Naive thymus-derived CD4-positive, alpha-beta T cell (primary cell): ENCODE measurements at regions not wholly inside any gene's neighbourhood (a gene's known extent, or its start where the extent isn't known, plus 50 kb on each side); places are given as distances from the start of the nearest gene placed in this dataset.

ENCODE experiments used
- ATAC-seq: fragments of 150-1000 bp; cut with Tn5 transposase; 2 replicates; pipeline ENCODE4 v1.10.0; 2021; ENCODE audit warnings: mild to moderate bottlenecking, moderate library complexity
- CTCF ChIA-PET: fragments of 350-600 bp; sonication (Branson Sonifier 250); formaldehyde crosslinking; loops from one replicate; lab custom pipeline; 2021; ENCODE audit warnings: antibody characterized with exemption; lab: Charles Lee
- POLR2A ChIA-PET: fragments of 350-600 bp; sonication (Branson Sonifier 250); formaldehyde crosslinking; loops from one replicate; lab custom pipeline; 2021; ENCODE audit warnings: antibody characterized with exemption, inconsistent platforms; lab: Charles Lee
- DNase-seq, 9 donors: peaks; one replicate each; pipeline versions ENCODE4 v3.0.0 to v3.0.0-alpha.2; 2020 to 2022; ENCODE audit warnings: mixed read lengths in 1 of 9
- H3K27ac ChIP-seq: one replicate; pipeline ENCODE4 v1.7.0; 2013; ENCODE audit warnings: mild to moderate bottlenecking, low read depth, low read length, moderate library complexity
- H3K27me3 ChIP-seq, 2 donors: one replicate each; pipeline ENCODE4 v1.7.0; 2013; ENCODE audit warnings: low read length in 2 of 2, mild to moderate bottlenecking in 2 of 2, moderate library complexity in 2 of 2; ENCODE audit not compliant: control insufficient read depth in 2 of 2, insufficient read depth in 2 of 2
- H3K36me3 ChIP-seq, 3 experiments: 1 replicate in 2 of 3; 2 replicates in 1 of 3; pipeline ENCODE4 v1.7.0; 2013; ENCODE audit warnings: low read length in 3 of 3, mild to moderate bottlenecking in 3 of 3, moderate library complexity in 1 of 3; ENCODE audit not compliant: insufficient read depth in 3 of 3, control insufficient read depth in 2 of 3
- H3K4me1 ChIP-seq, 2 donors: one replicate each; pipeline ENCODE4 v1.7.0; 2013; ENCODE audit warnings: low read length in 2 of 2, mild to moderate bottlenecking in 2 of 2, moderate library complexity in 1 of 2; ENCODE audit not compliant: control insufficient read depth in 2 of 2, insufficient read depth in 2 of 2
- H3K4me3 ChIP-seq: 2 replicates; pipeline ENCODE4 v1.7.0; 2013; ENCODE audit warnings: mild to moderate bottlenecking, low read length
- H3K9me3 ChIP-seq, 3 experiments: 1 replicate in 2 of 3; 2 replicates in 1 of 3; pipeline ENCODE4 v1.7.0; 2013; ENCODE audit warnings: low read length in 3 of 3; ENCODE audit not compliant: control insufficient read depth in 2 of 3
- H3K27ac Mint-ChIP-seq, 9 donors: one replicate each; pipeline ENCODE4 v1.8.0; 2020 to 2022; ENCODE audit warnings: mixed read lengths in 9 of 9, mild to moderate bottlenecking in 8 of 9, moderate library complexity in 5 of 9, inconsistent platforms in 2 of 9
- H3K27me3 Mint-ChIP-seq, 5 donors: one replicate each; pipeline ENCODE4 v1.8.0; 2021 to 2022; ENCODE audit warnings: mixed read lengths in 5 of 5, mild to moderate bottlenecking in 1 of 5
- H3K36me3 Mint-ChIP-seq, 5 donors: one replicate each; pipeline ENCODE4 v1.8.0; 2020 to 2022; ENCODE audit warnings: mixed read lengths in 5 of 5, mild to moderate bottlenecking in 3 of 5, inconsistent platforms in 1 of 5
- H3K4me1 Mint-ChIP-seq, 7 donors: one replicate each; pipeline ENCODE4 v1.8.0; 2020 to 2022; ENCODE audit warnings: mixed read lengths in 7 of 7, mild to moderate bottlenecking in 3 of 7, inconsistent platforms in 1 of 7
- H3K4me3 Mint-ChIP-seq, 10 donors: one replicate each; pipeline ENCODE4 v1.8.0; 2020 to 2022; ENCODE audit warnings: mild to moderate bottlenecking in 10 of 10, mixed read lengths in 10 of 10, moderate library complexity in 6 of 10, inconsistent platforms in 2 of 10
- H3K9me3 Mint-ChIP-seq, 11 donors: one replicate each; pipeline ENCODE4 v1.8.0; 2020 to 2022; ENCODE audit warnings: mixed read lengths in 11 of 11, mild to moderate bottlenecking in 4 of 11, inconsistent platforms in 1 of 11, moderate library complexity in 1 of 11
- intact Hi-C, 2 donors: fragments of 100-400 bp; cut with micrococcal nuclease; formaldehyde crosslinking; loops; one replicate each; pipeline ENCODE4 v1.15.1; 2023

DNA sequence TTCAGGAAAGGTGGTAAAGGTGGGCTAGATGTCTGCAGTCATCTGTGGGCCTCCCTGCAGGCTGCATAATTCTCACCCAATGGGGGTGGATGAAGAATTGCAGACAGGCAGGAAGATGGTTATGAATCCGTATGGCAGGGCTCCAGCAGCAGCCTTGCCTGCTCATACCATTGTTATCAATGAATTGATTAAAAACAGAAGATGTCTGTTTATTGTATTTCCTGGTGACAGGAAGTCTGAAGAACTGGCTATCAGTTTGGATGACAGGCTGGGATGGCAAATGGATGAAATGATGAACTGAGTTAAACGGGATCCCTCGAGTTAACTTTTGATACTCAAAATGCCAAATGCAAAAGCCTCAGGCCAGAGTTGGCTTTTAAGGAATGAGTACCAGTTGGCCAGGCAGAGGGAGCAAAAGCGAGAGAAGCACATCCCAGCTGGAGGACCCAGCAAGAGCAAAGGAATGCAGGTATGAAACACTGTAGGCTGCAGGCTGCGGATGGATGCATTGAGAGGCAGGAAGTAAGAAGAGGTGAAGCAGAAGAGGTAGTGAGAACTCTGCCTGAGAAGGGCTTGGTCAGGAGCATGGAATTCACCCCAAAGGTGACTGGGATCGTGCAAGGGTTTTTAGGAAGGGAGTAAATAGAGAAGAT is 550.0 kb upstream of the TBX3 start:
- Histone ChIP-seq H3K4me3 (no peak overlapping the region), H3K36me3 (no peaks in the 10 kb centered on the region), H3K27me3 (no peaks in the 10 kb centered on the region), H3K9me3 (no peaks in the 10 kb centered on the region), H3K4me1 (no peaks in the 10 kb centered on the region), H3K27ac (no peak overlapping the region)
- ChIA-PET POLR2A (no interaction called here), CTCF (no interaction called here)
- Mint-ChIP-seq H3K27ac (no peak overlapping the region), H3K36me3 (no peaks in the 10 kb centered on the region), H3K27me3 (peaks cover 0 to 6% (median 0%) of the 10 kb centered on the region in 5 donors), H3K4me1 (no peaks in the 10 kb centered on the region), H3K9me3 (peaks cover 0 to 16% (median under 1%) of the 10 kb centered on the region in 11 donors), H3K4me3 (no peak overlapping the region)
- intact Hi-C loops = no loop called here
- DNase-seq (no peak), ATAC-seq (no peak)

GRCh38 chr12:115232455-115233156 is 548.6 kb upstream of the TBX3 start:
- no peak overlapping the region for H3K27ac ChIP-seq
- DNase-seq (no peak), ATAC-seq (no peak)
- Mint-ChIP-seq H3K36me3 (no peaks in the 10 kb centered on the region), H3K27ac (no peak overlapping the region), H3K9me3 (peaks cover 0 to 12% (median 0%) of the 10 kb centered on the region in 11 donors), H3K4me3 (no peak overlapping the region), H3K4me1 (no peaks in the 10 kb centered on the region), H3K27me3 (peaks cover 0 to 6% (median 0%) of the 10 kb centered on the region in 5 donors)
- H3K27me3 ChIP-seq = no peaks in the 10 kb centered on the region
- POLR2A ChIA-PET = no interaction called here
- CTCF ChIA-PET = no interaction called here
- intact Hi-C loops = no loop called here
- H3K4me1 ChIP-seq = no peaks in the 10 kb centered on the region
- H3K4me3 ChIP-seq = no peak overlapping the region
- H3K9me3 ChIP-seq = no peaks in the 10 kb centered on the region
- no peaks in the 10 kb centered on the region for H3K36me3 ChIP-seq

- Mint-ChIP-seq H3K27ac (no peak overlapping the region), H3K9me3 (peaks cover 0 to 5% (median 0%) of the 10 kb centered on the region in 11 donors), H3K27me3 (peaks cover 0 to 6% (median 0%) of the 10 kb centered on the region in 5 donors), H3K36me3 (no peaks in the 10 kb centered on the region), H3K4me3 (no peak overlapping the region), H3K4me1 (no peaks in the 10 kb centered on the region)
- ChIA-PET POLR2A (no interaction called here), CTCF (no interaction called here)
- no peaks in the 10 kb centered on the region for H3K36me3 ChIP-seq
- no peak overlapping the region for H3K27ac ChIP-seq
- H3K4me3 ChIP-seq = no peak overlapping the region
- DNase-seq = no peak
- no peaks in the 10 kb centered on the region for H3K27me3 ChIP-seq
- ATAC-seq = no peak
- no peaks in the 10 kb centered on the region for H3K9me3 ChIP-seq
- intact Hi-C loops = no loop called here
- H3K4me1 ChIP-seq = no peaks in the 10 kb centered on the region
Measured at GRCh38 chr12:115230606-115231005, 546.6 kb upstream of the TBX3 start.

GRCh38 chr12:115229517-115229916 is 545.5 kb upstream of the TBX3 start:
- intact Hi-C loops = no loop called here
- peaks cover 0 to 8% (median 3%) of the 10 kb centered on the region in 11 donors for H3K9me3 Mint-ChIP-seq
- no peak for ATAC-seq
- H3K36me3 Mint-ChIP-seq = no peaks in the 10 kb centered on the region
- H3K27ac ChIP-seq = no peak overlapping the region
- no peaks in the 10 kb centered on the region for H3K4me1 Mint-ChIP-seq
- H3K27me3 Mint-ChIP-seq = peaks cover 0 to 6% (median 0%) of the 10 kb centered on the region in 5 donors
- H3K4me3 Mint-ChIP-seq = no peak overlapping the region
- no peaks in the 10 kb centered on the region for H3K27me3 ChIP-seq
- no peak for DNase-seq
- no peaks in the 10 kb centered on the region for H3K9me3 ChIP-seq
- CTCF ChIA-PET = no interaction called here
- no peaks in the 10 kb centered on the region for H3K36me3 ChIP-seq
- no peak overlapping the region for H3K4me3 ChIP-seq
- H3K27ac Mint-ChIP-seq = no peak overlapping the region
- POLR2A ChIA-PET = no interaction called here
- no peaks in the 10 kb centered on the region for H3K4me1 ChIP-seq

DNA sequence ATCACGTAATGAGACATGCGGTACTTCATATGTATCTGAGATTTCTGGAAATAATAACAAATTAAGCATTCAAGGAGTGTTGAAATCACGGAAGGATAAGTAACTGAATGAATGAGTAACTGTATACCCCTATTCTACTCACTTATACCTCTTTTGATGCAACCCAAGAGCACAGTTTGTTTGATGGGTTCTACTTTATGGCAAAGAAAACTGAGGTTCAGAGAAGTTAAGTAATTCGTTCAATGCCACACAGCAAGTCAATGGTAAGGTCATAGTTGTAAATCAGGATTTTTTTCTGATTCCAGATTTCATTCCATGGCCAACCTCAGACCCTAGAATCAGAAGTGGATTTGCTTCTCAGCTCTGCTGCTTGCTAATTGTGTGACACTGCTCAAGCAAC is 544.5 kb upstream of the TBX3 start:
- no peak overlapping the region for H3K27ac ChIP-seq
- no peaks in the 10 kb centered on the region for H3K4me1 ChIP-seq
- intact Hi-C loops = no loop called here
- ChIA-PET POLR2A (no interaction called here), CTCF (no interaction called here)
- DNase-seq (no peak), ATAC-seq (no peak)
- H3K36me3 ChIP-seq = no peaks in the 10 kb centered on the region
- H3K27me3 ChIP-seq = no peaks in the 10 kb centered on the region
- no peak overlapping the region for H3K4me3 Mint-ChIP-seq
- H3K4me3 ChIP-seq = no peak overlapping the region
- no peaks in the 10 kb centered on the region for H3K36me3 Mint-ChIP-seq
- H3K27me3 Mint-ChIP-seq = no peaks in the 10 kb centered on the region
- no peak overlapping the region for H3K27ac Mint-ChIP-seq
- no peaks in the 10 kb centered on the region for H3K9me3 ChIP-seq
- H3K4me1 Mint-ChIP-seq = no peaks in the 10 kb centered on the region
- H3K9me3 Mint-ChIP-seq = peaks cover 0 to 8% (median 0%) of the 10 kb centered on the region in 11 donors

DNA sequence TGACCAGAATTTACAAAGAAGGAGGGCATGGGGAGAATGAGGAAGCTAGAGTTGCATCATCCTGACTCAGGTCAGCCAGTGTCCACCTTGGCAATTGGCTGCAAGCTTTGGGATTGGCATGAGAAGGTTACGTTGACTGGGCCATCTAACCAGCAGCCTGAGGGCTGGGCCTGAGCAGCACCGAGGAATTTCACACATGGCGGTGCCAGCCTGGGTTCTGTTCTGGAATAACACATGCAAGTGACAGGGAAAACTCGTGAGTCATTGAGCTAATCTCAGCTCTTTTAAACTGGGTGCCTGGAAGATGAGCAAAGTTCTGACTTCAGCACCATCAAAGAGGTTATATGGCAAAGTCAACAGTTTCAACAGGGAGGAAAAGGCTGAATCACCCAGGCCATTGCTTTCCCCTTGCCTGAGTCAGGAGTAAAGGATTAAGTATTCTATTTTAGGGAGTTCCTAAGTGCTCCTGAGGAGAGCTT is 543.2 kb upstream of the TBX3 start:
- H3K4me1 Mint-ChIP-seq = no peaks in the 10 kb centered on the region
- no peaks in the 10 kb centered on the region for H3K4me1 ChIP-seq
- H3K27ac Mint-ChIP-seq = no peak overlapping the region
- no peak for DNase-seq
- H3K36me3 Mint-ChIP-seq = no peaks in the 10 kb centered on the region
- H3K4me3 Mint-ChIP-seq = no peak overlapping the region
- H3K27ac ChIP-seq = no peak overlapping the region
- CTCF ChIA-PET = no interaction called here
- H3K9me3 Mint-ChIP-seq = peaks cover 0 to 11% (median 4%) of the 10 kb centered on the region in 11 donors
- no peaks in the 10 kb centered on the region for H3K9me3 ChIP-seq
- no peaks in the 10 kb centered on the region for H3K36me3 ChIP-seq
- ATAC-seq = no peak
- POLR2A ChIA-PET = no interaction called here
- H3K4me3 ChIP-seq = no peak overlapping the region
- H3K27me3 Mint-ChIP-seq = no peaks in the 10 kb centered on the region
- H3K27me3 ChIP-seq = no peaks in the 10 kb centered on the region
- intact Hi-C loops = no loop called here

DNA sequence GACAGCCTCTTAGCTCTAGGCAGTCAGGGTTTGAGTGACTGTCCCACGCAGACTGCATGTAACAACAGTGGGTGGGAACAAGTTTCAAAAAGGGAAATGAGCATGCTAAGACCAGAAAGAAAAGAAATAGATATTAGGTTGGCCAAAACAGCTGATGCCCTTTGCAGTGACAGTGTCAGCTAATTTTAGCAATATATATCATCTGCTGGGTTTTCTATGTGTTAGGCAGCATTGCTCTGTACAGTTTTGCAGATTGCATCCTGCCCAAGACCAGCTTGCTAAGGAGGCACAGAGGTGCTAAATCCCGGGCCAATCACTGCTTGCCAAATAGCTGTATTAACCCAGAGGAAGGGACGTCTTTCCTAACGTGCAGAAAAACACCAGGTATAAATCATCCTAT is 541.9 kb upstream of the TBX3 start:
- ChIA-PET POLR2A (no interaction called here), CTCF (no interaction called here)
- Histone ChIP-seq H3K36me3 (no peaks in the 10 kb centered on the region), H3K4me1 (no peaks in the 10 kb centered on the region), H3K4me3 (no peak overlapping the region), H3K27ac (no peak overlapping the region), H3K9me3 (no peaks in the 10 kb centered on the region), H3K27me3 (no peaks in the 10 kb centered on the region)
- no peak overlapping the region for H3K4me3 Mint-ChIP-seq
- H3K9me3 Mint-ChIP-seq = peaks cover 0 to 11% (median 4%) of the 10 kb centered on the region in 11 donors
- H3K27ac Mint-ChIP-seq = no peak overlapping the region
- no peaks in the 10 kb centered on the region for H3K36me3 Mint-ChIP-seq
- intact Hi-C loops = no loop called here
- H3K27me3 Mint-ChIP-seq = no peaks in the 10 kb centered on the region
- ATAC-seq (no peak), DNase-seq (no peak)
- no peaks in the 10 kb centered on the region for H3K4me1 Mint-ChIP-seq
